Prostate gland (tissue), 2 donors: ENCODE measurements at regions not wholly inside any gene's neighbourhood (a gene's known extent, or its start where the extent isn't known, plus 50 kb on each side); places are given as distances from the start of the nearest gene placed in this dataset.

ENCODE experiments used
- POLR2A ChIP-seq: fragments of 450-650 bp; IDR thresholded peaks from one replicate; pipeline ENCODE4 v1.6.1; 2016; ENCODE audit warnings: antibody characterized with exemption, mild to moderate bottlenecking
- POLR2AphosphoS5 ChIP-seq: sonication (generic); formaldehyde crosslinking; IDR thresholded peaks from one replicate; pipeline ENCODE4 v1.6.1; 2017; ENCODE audit warnings: antibody characterized with exemption
- TF ChIP-seq, protein P1 (sequence below), 4 experiments: fragments of 200-600 bp in 2 of 4; fragments of 450-650 bp in 2 of 4; sonication (generic) in 2 of 4; IDR thresholded peaks; 1 replicate in 3 of 4; 2 replicates in 1 of 4; pipeline ENCODE4 v1.5.1; 2016 to 2019; ENCODE audit warnings: antibody characterized with exemption in 4 of 4, mild to moderate bottlenecking in 2 of 4, moderate library complexity in 2 of 4

- TF ChIP-seq POLR2AphosphoS5 (no peak), POLR2A (no peak)
- TF ChIP-seq, protein P1, sequence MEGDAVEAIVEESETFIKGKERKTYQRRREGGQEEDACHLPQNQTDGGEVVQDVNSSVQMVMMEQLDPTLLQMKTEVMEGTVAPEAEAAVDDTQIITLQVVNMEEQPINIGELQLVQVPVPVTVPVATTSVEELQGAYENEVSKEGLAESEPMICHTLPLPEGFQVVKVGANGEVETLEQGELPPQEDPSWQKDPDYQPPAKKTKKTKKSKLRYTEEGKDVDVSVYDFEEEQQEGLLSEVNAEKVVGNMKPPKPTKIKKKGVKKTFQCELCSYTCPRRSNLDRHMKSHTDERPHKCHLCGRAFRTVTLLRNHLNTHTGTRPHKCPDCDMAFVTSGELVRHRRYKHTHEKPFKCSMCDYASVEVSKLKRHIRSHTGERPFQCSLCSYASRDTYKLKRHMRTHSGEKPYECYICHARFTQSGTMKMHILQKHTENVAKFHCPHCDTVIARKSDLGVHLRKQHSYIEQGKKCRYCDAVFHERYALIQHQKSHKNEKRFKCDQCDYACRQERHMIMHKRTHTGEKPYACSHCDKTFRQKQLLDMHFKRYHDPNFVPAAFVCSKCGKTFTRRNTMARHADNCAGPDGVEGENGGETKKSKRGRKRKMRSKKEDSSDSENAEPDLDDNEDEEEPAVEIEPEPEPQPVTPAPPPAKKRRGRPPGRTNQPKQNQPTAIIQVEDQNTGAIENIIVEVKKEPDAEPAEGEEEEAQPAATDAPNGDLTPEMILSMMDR (IDR thresholded peaks at IDR 0.05): no peak
Measured at GRCh38 chr10:20427821-20428220, 469.3 kb downstream of the NEBL start.
